K562 (cell line): ENCODE measurements at regions not wholly inside any gene's neighbourhood (a gene's known extent, or its start where the extent isn't known, plus 50 kb on each side); places are given as distances from the start of the nearest gene placed in this dataset.

Experiments used
- ATAC-seq: fragments of 200-7000 bp; cut with Tn5 transposase; 3 replicates; pipeline ENCODE4 v1.9.1; 2020; ENCODE audit warnings: moderate library complexity
- BruUV-seq: library from RNA; stranded (reverse); fragments of 400-500 nt; replicated peaks from 2 replicates; lab custom pipeline; 2021; lab: Mats Ljungman, UMichigan
- CTCF ChIA-PET: fragments of 300-600 bp; formaldehyde crosslinking; extraction: SDS; loops from one replicate; lab custom pipeline; 2021; ENCODE audit warnings: low intra/inter-chr PET ratio; lab: Yijun Ruan, JAX
- POLR2A ChIA-PET: fragments of 300-600, 350-650 bp; sonication (Branson Sonifier 250); formaldehyde crosslinking; extraction: SDS; loops from one replicate; lab custom pipeline; 2021; ENCODE audit warnings: antibody characterized with exemption, inconsistent platforms; lab: Yijun Ruan, JAX
- DNase-seq, 4 experiments: peaks; one replicate each; pipeline versions ENCODE4 v3.0.0 to v3.0.0-alpha.2; 2011 to 2018; ENCODE audit warnings: low spot score in 3 of 4, mixed read lengths in 3 of 4; ENCODE audit errors: extremely low read depth in 1 of 4
- FAIRE-seq: peaks from 2 replicates; lab custom pipeline; 2011; peaks lifted over from hg19 to GRCh38; lab: Jason Lieb, UNC
- H2AFZ ChIP-seq: 2 replicates; pipeline ENCODE4 v1.6.0; 2011; ENCODE audit warnings: low read depth, low read length, control low read depth, inconsistent platforms
- H3K27ac ChIP-seq: fragments of 200-600 bp; 3 replicates; pipeline ENCODE4 v1.8.0; 2011; ENCODE audit warnings: low read depth, mild to moderate bottlenecking, control low read depth, inconsistent platforms, low read length, moderate library complexity, mixed read lengths; ENCODE audit errors: extremely low read depth
- H3K27me3 ChIP-seq, 2 experiments: fragments of 300-600 bp in 1 of 2; 2 replicates in 1 of 2; 3 replicates in 1 of 2; pipeline versions ENCODE4 v1.6.0 to v1.8.0; 2011; ENCODE audit warnings: inconsistent platforms in 2 of 2, low read length in 2 of 2, mild to moderate bottlenecking in 1 of 2, mixed read lengths in 1 of 2, moderate library complexity in 1 of 2; ENCODE audit not compliant: control insufficient read depth in 2 of 2, insufficient read depth in 2 of 2
- H3K36me3 ChIP-seq: fragments of 300-600 bp; 3 replicates; pipeline ENCODE4 v1.8.0; 2011; ENCODE audit warnings: mild to moderate bottlenecking, low read length, inconsistent platforms; ENCODE audit not compliant: control insufficient read depth, insufficient read depth
- H3K4me1 ChIP-seq, 2 experiments: fragments of 200-600 bp in 1 of 2; replicated peaks in 1 of 2; 2 replicates in 1 of 2; 3 replicates in 1 of 2; pipeline versions ENCODE4 v1.5.1 to v1.8.0; 2011; ENCODE audit warnings: inconsistent platforms in 2 of 2, low read length in 2 of 2, mild to moderate bottlenecking in 1 of 2, mixed read lengths in 1 of 2, moderate library complexity in 1 of 2; ENCODE audit not compliant: control insufficient read depth in 2 of 2, insufficient read depth in 2 of 2
- H3K4me2 ChIP-seq: 2 replicates; pipeline ENCODE4 v1.6.1; 2011; ENCODE audit warnings: low read length, control low read depth, inconsistent platforms, mixed read lengths; ENCODE audit not compliant: insufficient read depth
- H3K4me3 ChIP-seq: fragments of 200-600 bp; sonication (generic), shearing (Covaris generic); 2 replicates; pipeline ENCODE4 v1.5.1; 2016; ENCODE audit warnings: control low read depth, inconsistent platforms
- H3K79me2 ChIP-seq: fragments of 200-600 bp; 3 replicates; pipeline ENCODE4 v1.8.0; 2011; ENCODE audit warnings: low read length, inconsistent platforms; ENCODE audit not compliant: control insufficient read depth, insufficient read depth
- H3K9ac ChIP-seq, 2 experiments: 2 replicates each; pipeline versions ENCODE4 v1.6.0 to v1.6.1; 2011; ENCODE audit warnings: low read depth in 2 of 2, low read length in 2 of 2, control low read depth in 1 of 2, inconsistent platforms in 1 of 2, mild to moderate bottlenecking in 1 of 2, mixed read lengths in 1 of 2; ENCODE audit not compliant: insufficient read depth in 1 of 2
- H3K9me1 ChIP-seq: one replicate; pipeline ENCODE4 v1.6.0; 2011; ENCODE audit warnings: inconsistent platforms, mild to moderate bottlenecking, low read length, moderate library complexity; ENCODE audit not compliant: control insufficient read depth, insufficient read depth
- H3K9me3 ChIP-seq: replicated peaks from 2 replicates; pipeline ENCODE4 v1.5.1; 2011; ENCODE audit warnings: low read depth, low read length, inconsistent platforms; ENCODE audit not compliant: control insufficient read depth, insufficient read depth
- H4K20me1 ChIP-seq: replicated peaks from 2 replicates; pipeline ENCODE4 v1.6.1; 2011; ENCODE audit warnings: low read length, inconsistent platforms, mixed read lengths; ENCODE audit not compliant: control insufficient read depth, insufficient read depth
- BHLHE40 ChIP-seq: IDR thresholded peaks from 2 replicates; pipeline ENCODE4 v1.6.1; 2011; ENCODE audit warnings: low read length, improper control_type of control experiment
- BRCA1 ChIP-seq, 2 experiments: fragments of 450-650 bp in 1 of 2; sonication (generic) in 1 of 2; formaldehyde crosslinking in 1 of 2; IDR thresholded peaks; 2 replicates each; pipeline versions ENCODE4 v1.5.0 to v1.6.1; 2017 to 2020; ENCODE audit warnings: mild to moderate bottlenecking in 1 of 2, missing genetic modification reagents in 1 of 2
- HDGF ChIP-seq: fragments of 450-650 bp; IDR thresholded peaks from 2 replicates; pipeline ENCODE4 v1.6.1; 2016
- HNRNPH1 ChIP-seq: fragments of 200-400 bp; formaldehyde crosslinking; optimal IDR thresholded peaks from 2 replicates; pipeline ENCODE3; 2017; ENCODE audit warnings: low read depth, mild to moderate bottlenecking, low read length, moderate library complexity
- IRF2 ChIP-seq: sonication (generic); formaldehyde crosslinking; IDR thresholded peaks from 2 replicates; pipeline ENCODE4 v1.8.1; 2022; ENCODE audit warnings: mild to moderate bottlenecking, missing genetic modification reagents
- STAG1 ChIP-seq: sonication (generic); formaldehyde crosslinking; IDR thresholded peaks from 2 replicates; pipeline ENCODE4 v1.5.0; 2020; ENCODE audit warnings: missing genetic modification reagents, borderline replicate concordance
- TCF7 ChIP-seq: sonication (generic); IDR thresholded peaks from 2 replicates; pipeline ENCODE4 v1.6.1; 2016; ENCODE audit warnings: antibody characterized with exemption, borderline replicate concordance
- UBTF ChIP-seq, 2 experiments: IDR thresholded peaks; 2 replicates each; pipeline ENCODE4 v1.6.1; 2012; ENCODE audit warnings: improper control_type of control experiment in 2 of 2, low read depth in 2 of 2, low read length in 2 of 2, borderline replicate concordance in 1 of 2
- ZBTB43 ChIP-seq: sonication (generic); formaldehyde crosslinking; IDR thresholded peaks from 2 replicates; pipeline ENCODE4 v1.8.0; 2023; ENCODE audit warnings: mild to moderate bottlenecking, missing genetic modification reagents
- ZNF280A ChIP-seq: fragments of 450-650 bp; IDR thresholded peaks from 2 replicates; pipeline ENCODE4 v1.6.1; 2018; ENCODE audit warnings: mild to moderate bottlenecking, low read depth; ENCODE audit not compliant: partially characterized antibody
- WGBS: fragments of 100-300 bp; shearing (Covaris generic); methylation state at CpG from one replicate; pipeline ENCODE4 v1.1.6; 2016; ENCODE audit warnings: low coverage, mixed read lengths; ENCODE audit not compliant: insufficient coverage; ENCODE audit errors: missing lambda C conversion rate; 5-methylcytosine and 5-hydroxymethylcytosine counted together
- in situ Hi-C: fragments of 300-500 bp; cut with MboI; formaldehyde crosslinking; loops from 4 replicates; pipeline ENCODE4 v1.15.0; 2018; ENCODE audit warnings: inconsistent platforms, mixed read lengths
- intact Hi-C: fragments of 100-400 bp; cut with micrococcal nuclease; formaldehyde crosslinking; loops from 2 replicates; pipeline ENCODE4 v1.14.2; 2022

- ATAC-seq, result no peak
- H3K36me3 ChIP-seq, result no peaks in the 10 kb centered on the region
- H3K79me2 ChIP-seq, result no peaks in the 10 kb centered on the region
- in situ Hi-C loops, result no loop called here
- H3K9ac ChIP-seq, result no peak overlapping the region
- no peaks in the 10 kb centered on the region for H3K4me1 ChIP-seq
- H3K9me3 ChIP-seq, result no peaks in the 10 kb centered on the region
- H3K4me2 ChIP-seq, result no peak overlapping the region
- H3K27me3 ChIP-seq, result peaks cover 0 to 7% of the 10 kb centered on the region in 2 experiments; a peak in 2 of 5 replicates
- TF ChIP-seq ZBTB43 (no peak), IRF2 (CRISPR knock-in tag) (no peak), STAG1 (no peak)
- TF ChIP-seq, all 486 proteins: peak for 0
- intact Hi-C loops, result no loop called here
- Histone ChIP-seq H2AFZ (no peak overlapping the region), H3K4me3 (no peak overlapping the region), H3K9me1 (no peaks in the 10 kb centered on the region), H3K27ac (no peak overlapping the region), H4K20me1 (no peaks in the 10 kb centered on the region)
- WGBS, result 2% methylated on average over 6 of the region's 6 CpGs
- ChIA-PET POLR2A (interaction anchor here (0.6 kb wide), 1 partner anchor 311 kb away, joined by 4 read pairs; no protein-coding TSS in a partner anchor), CTCF (no interaction called here)
- no peak for DNase-seq
- BruUV-seq, result no TSS peak
- no peak for FAIRE-seq
These were observed 80.8 kb upstream of the NPVF start for GRCh38 chr7:25308906-25309705.

- DNase-seq, result no peak
- no peaks in the 10 kb centered on the region for H3K9me3 ChIP-seq
- BruUV-seq, result no TSS peak
- H4K20me1 ChIP-seq, result no peaks in the 10 kb centered on the region
- H3K4me1 ChIP-seq, result no peaks in the 10 kb centered on the region
- no peaks in the 10 kb centered on the region for H3K9me1 ChIP-seq
- intact Hi-C loops, result no loop called here
- in situ Hi-C loops, result no loop called here
- no peaks in the 10 kb centered on the region for H3K79me2 ChIP-seq
- POLR2A ChIA-PET, result no interaction called here
- CTCF ChIA-PET, result no interaction called here
- peaks cover 0 to 11% of the 10 kb centered on the region in 2 experiments; a peak in 2 of 5 replicates for H3K27me3 ChIP-seq
- H3K27ac ChIP-seq, result no peak overlapping the region
- no peak overlapping the region for H3K4me3 ChIP-seq
- ATAC-seq, result no peak
- TF ChIP-seq HNRNPH1 (no peak), HDGF (no peak), TCF7 (no peak), ZNF280A (no peak), UBTF (IDR thresholded peaks at IDR 0.05; ENCODE audit: borderline replicate concordance in 1 of 2, low read depth in 2 of 2, low read length in 2 of 2) (no peak), BRCA1 (IDR thresholded peaks at IDR 0.05) (no peak), BRCA1 (CRISPR knock-in tag; IDR thresholded peaks at IDR 0.05) (no peak), BHLHE40 (no peak)
- H3K9ac ChIP-seq, result no peak overlapping the region
- no peak for FAIRE-seq
- no peak overlapping the region for H2AFZ ChIP-seq
- no peak overlapping the region for H3K4me2 ChIP-seq
- no peaks in the 10 kb centered on the region for H3K36me3 ChIP-seq
These were observed 82.6 kb upstream of the NPVF start for GRCh38 chr7:25310896-25311295.
